GM21390 (cell line): ENCODE measurements at regions not wholly inside any gene's neighbourhood (a gene's known extent, or its start where the extent isn't known, plus 50 kb on each side); places are given as distances from the start of the nearest gene placed in this dataset.
A peak's percentile ranks its signal among the peaks of the same experiment; 100 is the strongest.
"Not testable (repeated sequence)": the region's sequence is repeated elsewhere in the genome, so short reads cannot be mapped to it uniquely, and the experiment has no call there.

Experiments
- ATAC-seq: cut with Tn5 transposase; IDR thresholded peaks from one replicate; pipeline ENCODE4 v1.9.1; 2021; ENCODE audit not compliant: unreplicated experiment

- no peak for ATAC-seq
These were observed 93.9 kb upstream of the AMN1 start for GRCh38 chr12:31822761-31823160.

GRCh38 chr12:31821484-31821883 lies 92.7 kb upstream of the AMN1 start:
- ATAC-seq: no peak

GRCh38 chr12:31820832-31821231 lies 92.0 kb upstream of the AMN1 start:
- no peak for ATAC-seq

GRCh38 chr12:31819427-31819826 lies 90.6 kb upstream of the AMN1 start:
- ATAC-seq: no peak

- ATAC-seq: no peak
These were observed 89.9 kb upstream of the AMN1 start for GRCh38 chr12:31818623-31819268.

- no peak for ATAC-seq
These were observed 88.3 kb upstream of the AMN1 start for GRCh38 chr12:31817120-31817519.

- ATAC-seq: no peak
These were observed 86.3 kb upstream of the AMN1 start for GRCh38 chr12:31815096-31815495.

- no peak for ATAC-seq
These were observed 84.5 kb upstream of the AMN1 start for GRCh38 chr12:31813305-31813704.

- no peak for ATAC-seq
These were observed 78.9 kb upstream of the AMN1 start for GRCh38 chr12:31807773-31808097.

- ATAC-seq: not testable (repeated sequence)
These were observed 78.4 kb upstream of the AMN1 start for GRCh38 chr12:31807081-31807772.

- not testable (repeated sequence) for ATAC-seq
These were observed 76.9 kb upstream of the AMN1 start for GRCh38 chr12:31805681-31806080.

- ATAC-seq: not testable (repeated sequence)
These were observed 75.9 kb upstream of the AMN1 start for GRCh38 chr12:31804707-31805106.

- ATAC-seq: peak; percentile 45
These were observed 75.3 kb upstream of the AMN1 start for GRCh38 chr12:31804185-31804504.

- ATAC-seq: no peak
These were observed 74.7 kb upstream of the AMN1 start for GRCh38 chr12:31803306-31804184.

- no peak for ATAC-seq
These were observed 73.1 kb upstream of the AMN1 start for GRCh38 chr12:31801872-31802271.

GRCh38 chr12:31797230-31797872 lies 68.5 kb upstream of the AMN1 start:
- no peak for ATAC-seq

GRCh38 chr12:31796270-31796951 lies 67.6 kb upstream of the AMN1 start:
- no peak for ATAC-seq

- no peak for ATAC-seq
These were observed 65.9 kb upstream of the AMN1 start for GRCh38 chr12:31794745-31795144.

- ATAC-seq: not testable (repeated sequence)
These were observed 62.4 kb upstream of the AMN1 start for GRCh38 chr12:31791265-31791664.

- ATAC-seq: no peak
These were observed 61.9 kb upstream of the AMN1 start for GRCh38 chr12:31790759-31791158.

GRCh38 chr12:31785318-31785717 lies 56.5 kb upstream of the AMN1 start:
- ATAC-seq: no peak
